Upper lobe of left lung (tissue), 6 donors: ENCODE measurements at regions not wholly inside any gene's neighbourhood (a gene's known extent, or its start where the extent isn't known, plus 50 kb on each side); places are given as distances from the start of the nearest gene placed in this dataset.

ENCODE experiments used
- ATAC-seq, 2 donors: fragments of 200-7000 bp; cut with Tn5 transposase; one replicate each; pipeline ENCODE4 v1.9.1; 2022; ENCODE audit warnings: mild to moderate bottlenecking in 2 of 2, moderate library complexity in 2 of 2; ENCODE audit not compliant: low FRiP score in 2 of 2
- DNase-seq, 2 donors: peaks; one replicate each; pipeline ENCODE4 v3.0.0-alpha.2; 2019 to 2020
- H3K27ac ChIP-seq, 4 donors: fragments of 200-600 bp; sonication (generic); one replicate each; pipeline ENCODE4 v1.5.1; 2016 to 2019
- H3K27me3 ChIP-seq, 4 donors: fragments of 200-600 bp; sonication (generic); one replicate each; pipeline ENCODE4 v1.5.1; 2017 to 2019
- H3K36me3 ChIP-seq, 4 donors: fragments of 200-600 bp; sonication (generic); one replicate each; pipeline ENCODE4 v1.5.1; 2016 to 2019
- H3K4me1 ChIP-seq, 4 donors: fragments of 200-600 bp; sonication (generic); one replicate each; pipeline ENCODE4 v1.5.1; 2018 to 2019
- H3K4me3 ChIP-seq, 4 donors: fragments of 200-600 bp; sonication (generic); one replicate each; pipeline ENCODE4 v1.5.1; 2017 to 2019; ENCODE audit warnings: mild to moderate bottlenecking in 2 of 4, moderate library complexity in 1 of 4
- H3K9me3 ChIP-seq, 4 donors: fragments of 200-600 bp; sonication (generic); one replicate each; pipeline ENCODE4 v1.5.1; 2018 to 2019
- CTCF ChIP-seq, 6 experiments: fragments of 450-650 bp in 4 of 6; fragments of 200-600 bp in 2 of 6; sonication (generic) in 2 of 6; IDR thresholded peaks; one replicate each; pipeline ENCODE4 v1.5.1; 2016 to 2019; ENCODE audit warnings: antibody characterized with exemption in 6 of 6
- EP300 ChIP-seq, 4 donors: sonication (generic); formaldehyde crosslinking; IDR thresholded peaks; one replicate each; pipeline ENCODE4 v1.5.1; 2017; ENCODE audit warnings: antibody characterized with exemption in 4 of 4, control low read depth in 2 of 4
- POLR2A ChIP-seq, 4 donors: fragments of 450-650 bp; IDR thresholded peaks; one replicate each; pipeline ENCODE4 v1.5.1; 2016 to 2017; ENCODE audit warnings: antibody characterized with exemption in 4 of 4, mild to moderate bottlenecking in 2 of 4
- POLR2AphosphoS5 ChIP-seq, 2 donors: sonication (generic); formaldehyde crosslinking; IDR thresholded peaks; one replicate each; pipeline ENCODE4 v1.5.1; 2017; ENCODE audit warnings: antibody characterized with exemption in 2 of 2
- WGBS, 2 donors: methylation state at CpG; one replicate each; pipeline ENCODE4 v1.1.5; 2017 to 2018; 5-methylcytosine and 5-hydroxymethylcytosine counted together
- donor health status: DM: no; HTN: no; CAD: no; lungs with moderate emphysema.
- donor health status: DM: no; HTN: yes; CAD: no; lungs with severe emphysema.

- H3K36me3 ChIP-seq = no peaks in the 10 kb centered on the region
- no peaks in the 10 kb centered on the region for H3K9me3 ChIP-seq
- 85 to 100% methylated on average over 2 of the region's 2 CpGs for WGBS, 2 donors
- H3K27me3 ChIP-seq = no peaks in the 10 kb centered on the region
- H3K4me3 ChIP-seq = no peak overlapping the region
- TF ChIP-seq EP300 (IDR thresholded peaks at IDR 0.05) = no peak
- TF ChIP-seq POLR2AphosphoS5 (IDR thresholded peaks at IDR 0.05) = no peak
- TF ChIP-seq POLR2A (IDR thresholded peaks at IDR 0.05) = no peak
- no peak for TF ChIP-seq CTCF (IDR thresholded peaks at IDR 0.05)
- DNase-seq = no peak
- H3K27ac ChIP-seq = no peak overlapping the region
- peaks cover 9 to 17% (median 14%) of the 10 kb centered on the region in 4 donors for H3K4me1 ChIP-seq
- ATAC-seq = no peak
These were observed 383.3 kb upstream of the DDHD1 start for GRCh38 chr14:53536446-53536845.

- DNase-seq = no peak
- no peak for TF ChIP-seq CTCF (IDR thresholded peaks at IDR 0.05)
- no peak for TF ChIP-seq POLR2A (IDR thresholded peaks at IDR 0.05)
- no peak for TF ChIP-seq EP300 (IDR thresholded peaks at IDR 0.05)
- no peak for TF ChIP-seq POLR2AphosphoS5 (IDR thresholded peaks at IDR 0.05)
- Histone ChIP-seq H3K27ac (no peak overlapping the region), H3K4me1 (peaks cover 9 to 17% (median 16%) of the 10 kb centered on the region in 4 donors), H3K4me3 (no peak overlapping the region), H3K27me3 (no peaks in the 10 kb centered on the region), H3K9me3 (no peaks in the 10 kb centered on the region), H3K36me3 (no peaks in the 10 kb centered on the region)
- WGBS, 2 donors = 84 to 93% methylated on average over 6 of the region's 6 CpGs
- no peak for ATAC-seq
These were observed 381.7 kb upstream of the DDHD1 start for GRCh38 chr14:53534841-53535240.

- DNase-seq (no peak), ATAC-seq (no peak)
- TF ChIP-seq EP300 (IDR thresholded peaks at IDR 0.05) = no peak
- TF ChIP-seq POLR2A (IDR thresholded peaks at IDR 0.05) = no peak
- no peak for TF ChIP-seq CTCF (IDR thresholded peaks at IDR 0.05)
- TF ChIP-seq POLR2AphosphoS5 (IDR thresholded peaks at IDR 0.05) = no peak
- H3K4me3 ChIP-seq = no peak overlapping the region
- WGBS, 2 donors = 66 to 75% methylated on average over 4 of the region's 4 CpGs
- peak overlapping the region in 1 of 4 donors; percentile 41 for H3K27ac ChIP-seq
- H3K36me3 ChIP-seq = no peaks in the 10 kb centered on the region
- no peaks in the 10 kb centered on the region for H3K27me3 ChIP-seq
- H3K9me3 ChIP-seq = no peaks in the 10 kb centered on the region
- peaks cover 6 to 13% (median 10%) of the 10 kb centered on the region in 4 donors for H3K4me1 ChIP-seq
These were observed 380.4 kb upstream of the DDHD1 start for GRCh38 chr14:53533384-53533970.

DNA sequence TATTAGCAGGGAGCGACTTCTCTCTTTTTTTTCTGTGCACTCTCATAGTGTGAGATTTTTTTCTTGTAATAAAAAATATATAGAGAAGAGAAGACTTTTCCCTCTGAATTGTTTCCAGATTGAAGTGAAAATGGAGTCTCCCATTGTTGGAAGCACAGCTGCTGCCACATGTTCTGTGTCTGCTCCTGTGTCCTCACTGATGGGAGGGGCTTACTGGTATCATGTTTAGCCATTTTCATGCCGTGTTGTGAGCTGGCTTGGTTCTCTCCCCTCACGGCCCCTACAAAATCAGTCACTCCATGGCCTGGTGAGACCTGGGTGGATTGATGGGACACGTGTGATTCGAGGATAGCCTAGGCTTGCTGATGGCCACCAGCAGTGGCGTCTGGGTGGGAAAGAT, 379.7 kb upstream of the DDHD1 start:
- Histone ChIP-seq H3K36me3 (no peaks in the 10 kb centered on the region), H3K27ac (peak overlapping the region in 1 of 4 donors; percentile 41), H3K9me3 (no peaks in the 10 kb centered on the region), H3K27me3 (no peaks in the 10 kb centered on the region), H3K4me1 (peaks cover under 1 to 17% (median 7%) of the 10 kb centered on the region in 4 donors), H3K4me3 (no peak overlapping the region)
- ATAC-seq = no peak
- no peak for DNase-seq
- TF ChIP-seq CTCF (IDR thresholded peaks at IDR 0.05) (no peak), POLR2A (IDR thresholded peaks at IDR 0.05) (no peak), EP300 (IDR thresholded peaks at IDR 0.05) (no peak), POLR2AphosphoS5 (IDR thresholded peaks at IDR 0.05) (no peak)
- 82 to 85% methylated on average over 6 of the region's 6 CpGs for WGBS, 2 donors

DNA sequence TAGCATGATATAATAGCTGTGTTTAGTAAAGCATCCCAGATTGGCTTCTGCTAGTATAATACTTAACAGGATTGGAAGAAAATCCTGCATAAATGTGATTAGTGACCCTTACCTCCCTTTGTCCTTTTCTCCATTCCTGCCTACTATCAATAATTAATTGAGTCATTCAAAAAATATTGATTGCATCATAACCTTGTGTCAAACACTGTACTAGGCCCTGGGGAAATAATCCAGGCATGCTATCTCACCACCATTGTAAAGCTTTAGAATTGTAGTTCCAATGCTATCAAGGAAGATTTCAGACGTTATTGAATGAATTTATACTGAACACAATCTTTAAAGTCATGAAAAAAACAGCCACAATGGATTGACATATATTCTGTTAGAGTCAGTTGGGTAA, 378.6 kb upstream of the DDHD1 start:
- no peaks in the 10 kb centered on the region for H3K36me3 ChIP-seq
- H3K27me3 ChIP-seq = no peaks in the 10 kb centered on the region
- TF ChIP-seq POLR2A (IDR thresholded peaks at IDR 0.05) = no peak
- no peak for TF ChIP-seq EP300 (IDR thresholded peaks at IDR 0.05)
- no peak for TF ChIP-seq POLR2AphosphoS5 (IDR thresholded peaks at IDR 0.05)
- TF ChIP-seq CTCF (IDR thresholded peaks at IDR 0.05) = no peak
- no peak overlapping the region for H3K27ac ChIP-seq
- no peak for DNase-seq
- 78 to 84% methylated on average over 1 of the region's 1 CpG for WGBS, 2 donors
- H3K4me1 ChIP-seq = peaks cover 0 to 17% (median 2%) of the 10 kb centered on the region in 4 donors
- no peak overlapping the region for H3K4me3 ChIP-seq
- H3K9me3 ChIP-seq = no peaks in the 10 kb centered on the region
- no peak for ATAC-seq
